ACHN (cell line): ENCODE measurements at regions not wholly inside any gene's neighbourhood (a gene's known extent, or its start where the extent isn't known, plus 50 kb on each side); places are given as distances from the start of the nearest gene placed in this dataset.

Experiments
- DNase-seq: peaks from one replicate; pipeline ENCODE4 v3.0.0-alpha.2; 2015
- in situ Hi-C: cut with HindIII; loops from 2 replicates; pipeline ENCODE4 v1.10.0; 2017; ENCODE audit warnings: low sequenced_read_pairs, low pct_ligation_motif_present, low pct_unique_long_range_greater_than_20kb

DNA sequence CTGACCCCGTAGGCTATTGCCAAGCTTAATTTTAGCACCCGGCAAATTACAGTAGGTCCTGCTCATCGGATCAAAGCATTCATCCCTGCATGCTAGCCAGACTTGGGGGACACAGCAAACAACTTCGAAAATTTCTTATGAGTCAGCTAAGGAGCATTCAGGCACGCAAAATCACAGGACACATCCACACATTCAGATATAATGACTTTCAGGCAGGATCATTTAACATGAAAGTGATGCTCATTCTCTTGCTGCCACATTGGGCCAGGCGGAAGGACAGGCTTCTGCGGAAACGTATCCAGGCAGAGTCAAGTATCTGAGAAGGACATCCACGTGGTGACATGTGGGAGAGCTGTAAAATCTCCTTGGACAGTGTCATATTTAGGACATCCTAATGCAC is 474.0 kb upstream of the NRP1 start:
- in situ Hi-C loops: no loop called here
- DNase-seq: peak; percentile 30

DNA sequence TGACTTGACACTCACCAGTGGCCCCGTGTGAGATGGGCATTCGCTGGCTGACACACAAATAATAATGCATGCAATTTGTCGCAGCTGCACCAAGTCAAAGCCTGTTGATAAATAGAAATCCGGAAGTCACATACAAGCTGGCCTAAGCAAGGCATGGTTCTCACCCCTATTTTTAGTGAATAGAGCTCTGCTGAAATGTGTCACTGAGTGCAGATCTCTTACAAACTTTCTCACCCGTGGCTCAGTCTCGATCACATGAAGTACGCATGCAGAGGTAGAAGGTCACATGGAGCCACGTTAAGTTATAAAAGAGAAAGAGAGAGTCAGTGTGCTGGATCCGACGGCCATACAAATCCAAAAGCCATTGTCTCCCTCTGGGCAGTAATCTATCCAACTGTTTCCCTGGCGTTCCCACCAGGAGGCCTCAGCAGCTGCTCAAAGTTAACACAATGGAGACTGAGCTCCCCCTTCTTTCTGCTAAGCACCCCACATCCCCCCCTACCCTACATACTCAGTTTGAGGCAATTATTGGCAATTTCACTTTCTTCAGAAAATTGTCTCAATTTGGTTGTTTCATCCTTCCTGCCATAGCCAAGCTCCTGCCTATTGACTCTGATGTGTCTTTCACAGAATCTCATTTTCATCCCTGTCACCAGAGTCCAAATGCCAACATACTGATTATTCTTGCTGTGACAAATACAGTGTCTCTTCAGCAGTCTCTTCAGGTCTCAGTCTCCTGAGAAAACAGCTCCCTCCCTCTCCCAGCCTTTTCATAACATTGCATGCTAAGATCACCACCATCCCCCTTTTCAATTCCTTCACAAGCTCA is 473.3 kb upstream of the NRP1 start:
- in situ Hi-C loops: no loop called here

DNA sequence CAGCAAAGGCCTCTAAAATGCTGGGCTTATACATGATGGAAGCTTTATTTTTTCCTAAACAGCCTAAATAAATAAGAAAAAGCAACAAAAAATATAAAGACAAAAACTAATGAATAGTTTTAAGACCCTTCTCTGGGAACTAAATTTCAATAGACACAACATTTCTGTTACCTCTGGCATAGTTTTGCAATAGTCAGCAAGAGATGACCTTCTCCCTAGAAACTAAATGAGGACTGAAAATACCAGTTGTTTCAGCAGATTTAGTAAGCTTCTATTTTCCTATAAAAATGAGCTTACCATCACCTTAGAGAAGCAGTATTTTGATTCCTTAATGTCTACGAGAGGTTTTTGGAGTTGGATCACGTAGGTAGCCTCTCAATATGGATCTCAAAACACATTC is 471.4 kb upstream of the NRP1 start:
- DNase-seq: no peak
- in situ Hi-C loops: no loop called here

More for the DNA sequence above, 473.3 kb upstream of the NRP1 start:
- DNase-seq: no peak

DNA sequence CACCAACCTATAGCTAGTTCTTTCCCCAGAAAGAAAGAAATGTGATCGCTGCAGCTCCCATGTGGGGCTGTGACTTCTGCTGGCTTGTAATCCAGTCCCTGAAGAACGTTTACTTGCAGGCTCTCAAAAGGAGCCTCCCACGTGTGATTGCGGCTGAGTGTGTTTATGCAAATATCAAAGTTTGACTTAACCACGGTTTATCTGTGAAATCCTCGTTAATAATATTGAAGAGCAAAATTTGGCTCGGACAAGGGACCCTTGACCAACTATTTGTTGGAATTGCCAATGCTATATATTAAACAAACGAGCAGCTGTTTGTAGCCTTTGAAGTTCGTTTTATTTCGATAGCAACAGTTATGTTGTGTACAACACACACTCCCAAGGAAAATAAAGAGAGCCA is 470.1 kb upstream of the NRP1 start:
- in situ Hi-C loops: no loop called here
- DNase-seq: no peak

DNA sequence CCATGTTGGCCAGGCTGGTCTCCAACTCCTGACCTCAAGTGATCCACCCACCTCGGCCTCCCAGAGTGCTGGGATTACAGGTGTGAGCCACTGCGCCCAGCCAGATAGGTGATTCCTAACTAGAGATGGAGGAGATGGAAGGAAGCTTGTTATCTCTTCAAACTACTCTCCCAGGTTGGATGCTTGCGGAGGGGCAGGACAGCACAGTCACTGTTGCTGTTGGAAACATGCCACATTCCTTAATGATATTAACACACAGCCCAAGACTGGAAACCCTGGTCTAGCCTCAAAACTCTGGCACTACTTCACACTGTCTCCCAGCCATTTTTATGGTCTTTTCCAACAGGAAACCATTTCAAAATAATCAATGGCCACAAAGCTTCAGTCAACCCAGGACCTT is 468.8 kb upstream of the NRP1 start:
- peak; percentile 79 for DNase-seq
- in situ Hi-C loops: no loop called here

DNA sequence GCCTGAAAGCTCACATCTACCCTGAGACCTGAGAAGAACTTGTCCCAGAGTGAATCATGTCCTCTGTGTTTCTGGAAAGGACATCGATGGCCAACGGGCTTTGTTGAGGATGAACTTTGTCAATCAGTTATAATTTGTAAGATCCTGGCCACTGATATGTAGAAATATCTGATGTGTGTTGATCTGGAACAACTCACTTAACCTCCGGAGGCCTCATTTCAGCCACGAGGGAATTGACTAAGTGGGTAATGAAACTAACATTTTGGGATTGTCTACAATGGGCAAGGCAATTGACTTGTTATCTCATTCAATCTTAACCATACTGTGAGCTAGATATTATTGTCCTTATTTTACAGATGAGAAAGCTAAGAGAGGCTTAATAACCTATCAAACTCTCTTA is 468.1 kb upstream of the NRP1 start:
- DNase-seq: no peak
- in situ Hi-C loops: no loop called here

DNA sequence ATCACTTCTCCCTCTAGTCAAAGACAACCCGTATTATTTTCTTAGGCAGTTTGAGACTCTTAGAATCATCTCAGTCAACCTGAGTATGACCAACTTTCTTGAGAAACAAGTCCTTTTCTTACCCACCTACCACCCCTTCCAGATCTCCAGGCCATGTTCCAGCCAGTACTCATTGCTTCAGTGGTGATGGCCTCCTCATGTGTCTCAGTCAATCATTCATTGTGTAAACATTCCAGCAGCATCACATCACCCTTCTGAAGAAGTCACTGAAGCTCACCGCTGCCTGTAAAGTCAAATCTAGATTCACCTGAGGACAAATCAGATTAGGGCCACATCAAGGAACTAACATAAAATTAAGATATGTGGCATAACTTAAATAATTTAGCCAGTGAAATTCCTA is 467.2 kb upstream of the NRP1 start:
- in situ Hi-C loops: no loop called here
- DNase-seq: peak; percentile 87

DNA sequence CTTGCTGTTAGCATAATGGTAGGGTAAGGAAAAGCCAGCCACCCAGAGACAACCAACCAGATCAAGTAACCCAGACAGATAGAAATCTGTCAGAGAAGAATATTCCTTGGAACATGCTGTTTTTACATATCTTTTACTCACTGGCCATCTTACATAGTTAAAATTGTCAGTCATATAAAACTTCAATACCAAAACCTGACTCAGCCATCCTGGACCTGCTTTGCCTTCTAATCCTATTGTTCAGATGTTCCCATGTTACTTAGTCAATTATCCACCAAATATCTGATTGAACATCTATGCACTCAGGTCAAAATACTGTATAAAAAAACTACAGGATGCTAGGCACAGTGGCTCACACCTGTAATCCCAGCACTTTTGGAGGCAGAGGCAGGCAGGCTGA is 466.5 kb upstream of the NRP1 start:
- in situ Hi-C loops: no loop called here
- DNase-seq: no peak

DNA sequence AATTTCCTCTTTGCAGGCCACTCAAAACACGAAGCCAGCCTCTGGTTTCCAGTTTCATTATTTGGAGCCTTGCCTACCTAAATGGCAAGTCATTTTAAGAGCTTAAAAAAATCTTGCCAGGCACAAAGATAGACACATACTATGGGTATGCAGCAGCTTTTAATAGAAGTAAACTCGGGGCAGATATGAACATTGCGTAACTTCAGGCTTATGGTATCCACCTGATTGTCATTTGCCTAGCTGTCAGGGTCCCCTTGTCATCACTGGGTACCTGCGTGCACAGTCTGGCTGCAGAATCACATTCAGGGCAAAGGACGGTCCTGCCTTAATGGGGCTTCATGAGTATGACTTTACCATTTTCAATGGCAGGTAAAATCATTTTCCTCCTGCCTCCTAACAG is 466.1 kb upstream of the NRP1 start:
- no peak for DNase-seq
- in situ Hi-C loops: no loop called here

DNA sequence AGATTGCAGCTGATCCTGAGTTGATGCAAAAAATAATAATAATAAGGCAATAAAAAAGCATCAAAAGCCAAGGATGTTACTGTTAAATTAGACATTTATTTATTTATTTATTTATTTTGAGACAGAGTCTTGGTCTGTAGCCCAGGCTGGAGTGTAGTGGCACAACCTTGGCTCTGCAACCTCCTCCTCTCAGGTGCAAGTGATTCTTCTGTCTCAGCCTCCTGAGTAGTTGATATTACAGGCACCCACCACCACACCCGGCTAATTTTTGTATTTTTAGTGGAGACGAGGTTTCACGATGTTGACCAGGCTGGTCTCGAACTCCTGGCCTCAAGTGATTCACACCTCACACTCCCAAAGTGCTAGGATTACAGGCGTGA is 465.5 kb upstream of the NRP1 start:
- in situ Hi-C loops: no loop called here

DNA sequence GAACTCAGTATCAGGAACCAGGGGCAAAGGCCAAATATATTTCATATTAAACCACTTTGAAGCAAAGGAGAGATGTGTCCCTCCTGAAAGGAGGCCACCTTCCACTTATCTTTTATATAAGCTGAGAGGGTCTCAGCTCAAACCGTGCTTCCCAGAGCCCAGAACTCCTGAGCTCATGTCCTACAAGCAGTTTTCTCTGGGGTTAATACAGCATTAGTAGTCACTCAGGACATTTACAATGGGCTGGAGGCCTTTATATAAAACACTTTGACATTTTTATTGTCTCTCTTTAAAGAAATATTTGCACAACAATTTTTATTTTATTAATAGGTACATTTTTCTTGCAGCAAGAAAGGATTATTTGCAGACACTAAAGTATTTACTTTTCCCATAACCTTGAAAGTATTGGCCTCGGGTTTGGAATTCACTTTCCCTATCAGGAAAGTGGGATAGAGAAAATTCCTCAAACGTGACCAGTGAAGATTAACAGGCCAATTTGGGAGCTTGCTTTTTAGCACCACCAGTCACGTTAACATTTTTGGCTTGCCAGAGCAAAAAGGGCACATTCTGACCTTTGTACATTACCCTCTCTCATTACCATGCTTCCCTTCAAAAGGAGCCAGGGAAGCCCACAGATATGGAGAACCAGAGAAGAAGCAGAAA is 464.9 kb upstream of the NRP1 start:
- in situ Hi-C loops: no loop called here
- no peak for DNase-seq

More for the DNA sequence above, 465.5 kb upstream of the NRP1 start:
- no peak for DNase-seq

DNA sequence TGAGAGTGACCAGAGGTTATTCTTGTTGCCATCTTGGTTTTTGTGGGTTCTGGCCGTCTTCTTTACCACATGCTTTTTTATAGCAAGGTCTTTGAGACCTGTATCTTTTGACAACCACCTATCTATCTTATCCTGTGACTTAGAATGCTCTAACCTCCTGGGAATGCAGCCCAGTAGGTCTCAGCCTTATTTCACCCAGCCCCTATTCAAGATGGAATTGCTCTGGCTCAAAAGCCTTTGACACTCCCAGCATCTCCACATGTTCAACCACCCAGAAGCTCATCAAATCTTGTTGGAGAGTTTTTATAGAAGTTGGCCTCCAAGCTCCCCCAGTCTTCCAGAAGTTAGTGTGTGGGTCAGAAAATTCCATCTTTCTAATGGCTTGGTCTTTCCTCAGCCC is 464.3 kb upstream of the NRP1 start:
- DNase-seq: no peak
- in situ Hi-C loops: no loop called here

DNA sequence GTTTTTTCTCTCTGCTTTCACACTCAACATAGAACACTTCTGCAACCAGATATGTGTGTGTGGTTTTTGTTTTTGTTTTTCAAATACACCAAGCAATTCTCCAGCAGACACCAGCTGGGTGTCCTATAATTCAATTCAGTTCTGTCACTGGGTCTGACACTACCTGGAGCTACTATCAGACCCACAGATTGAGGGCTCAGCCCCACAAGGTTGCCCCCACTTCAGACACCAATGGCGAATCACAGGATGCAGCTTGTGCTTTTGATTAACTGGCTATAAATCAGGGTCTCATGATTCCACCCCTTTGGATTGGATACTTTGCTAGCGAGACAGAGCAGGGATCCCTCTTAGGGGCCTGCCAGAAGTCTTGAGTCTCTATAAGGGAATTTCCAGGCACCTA is 462.2 kb upstream of the NRP1 start:
- in situ Hi-C loops: no loop called here
- no peak for DNase-seq

DNA sequence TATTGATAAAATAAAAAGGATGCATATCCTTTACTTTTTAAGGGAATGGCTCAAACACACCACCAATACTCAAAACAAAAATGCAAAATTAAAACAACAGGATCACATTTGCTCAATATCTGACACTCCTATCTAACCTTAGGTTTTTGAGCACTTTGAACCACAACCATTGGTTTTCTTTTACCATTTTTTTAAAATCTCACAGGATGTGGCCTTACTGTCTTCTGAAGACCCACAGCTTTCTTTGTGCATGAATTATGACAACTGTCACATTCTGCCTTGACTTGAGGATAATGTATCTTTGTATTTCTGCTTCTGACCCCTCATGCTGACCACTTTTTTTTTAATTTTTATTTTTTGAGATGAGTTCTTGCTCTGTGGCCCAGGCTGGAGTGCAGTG is 461.1 kb upstream of the NRP1 start:
- no peak for DNase-seq
- in situ Hi-C loops: no loop called here

DNA sequence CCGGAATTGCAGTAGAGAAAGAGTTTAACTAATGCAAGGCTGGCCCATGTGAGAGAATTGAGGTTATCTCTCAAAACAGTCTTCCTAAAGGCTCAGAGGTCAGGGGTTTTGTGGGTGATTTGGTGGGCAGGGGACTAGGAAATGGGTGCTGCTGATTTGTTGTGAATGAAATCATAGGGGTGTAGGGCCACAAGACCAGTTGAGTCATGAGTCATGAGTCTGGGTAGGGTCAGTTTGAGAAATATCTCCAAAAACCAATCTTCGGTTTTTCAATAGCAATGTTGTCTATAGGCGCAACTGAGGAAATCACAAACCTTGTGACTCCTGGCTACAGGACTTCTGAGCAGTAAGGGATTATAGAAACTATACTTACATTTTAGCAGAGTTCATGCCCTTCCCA is 460.0 kb upstream of the NRP1 start:
- in situ Hi-C loops: no loop called here
- DNase-seq: no peak

DNA sequence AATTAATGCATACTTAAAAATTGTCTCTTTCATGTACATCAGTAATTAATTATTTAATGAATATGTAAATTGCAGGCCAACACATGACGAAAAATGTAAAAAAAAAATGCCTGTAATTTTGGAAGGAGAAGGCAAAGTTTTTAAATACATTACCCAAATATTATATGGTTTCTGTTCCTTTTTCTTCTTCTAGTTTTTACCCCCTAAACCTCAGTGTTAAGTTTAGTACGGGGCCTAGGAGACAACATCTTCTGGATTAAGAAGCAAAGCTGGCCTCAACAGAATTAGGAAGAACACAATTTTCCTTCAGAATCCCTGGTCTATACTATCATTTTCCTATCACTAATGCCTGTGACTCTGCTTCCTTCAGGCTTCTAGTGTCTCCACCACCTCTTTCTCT is 459.3 kb upstream of the NRP1 start:
- in situ Hi-C loops: no loop called here
- no peak for DNase-seq

DNA sequence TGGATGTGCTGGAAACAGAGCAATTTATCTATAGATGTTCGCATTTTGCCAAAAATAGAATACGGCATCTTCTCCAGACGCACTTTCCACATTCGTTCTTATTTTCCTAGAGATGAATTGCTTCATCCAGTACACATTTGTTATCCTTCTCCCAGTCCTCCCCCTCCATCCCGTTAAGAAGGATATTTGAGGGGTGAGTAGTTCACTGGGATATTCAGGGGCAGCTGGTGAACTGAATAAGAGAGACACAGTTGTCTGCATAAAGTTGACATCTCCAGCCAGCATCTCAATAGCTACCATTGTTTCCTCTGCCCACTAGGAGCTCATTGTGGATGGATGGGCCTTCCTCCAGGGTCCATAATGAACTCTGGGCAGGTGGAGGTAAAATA is 456.8 kb upstream of the NRP1 start:
- in situ Hi-C loops: no loop called here
- DNase-seq: no peak

DNA sequence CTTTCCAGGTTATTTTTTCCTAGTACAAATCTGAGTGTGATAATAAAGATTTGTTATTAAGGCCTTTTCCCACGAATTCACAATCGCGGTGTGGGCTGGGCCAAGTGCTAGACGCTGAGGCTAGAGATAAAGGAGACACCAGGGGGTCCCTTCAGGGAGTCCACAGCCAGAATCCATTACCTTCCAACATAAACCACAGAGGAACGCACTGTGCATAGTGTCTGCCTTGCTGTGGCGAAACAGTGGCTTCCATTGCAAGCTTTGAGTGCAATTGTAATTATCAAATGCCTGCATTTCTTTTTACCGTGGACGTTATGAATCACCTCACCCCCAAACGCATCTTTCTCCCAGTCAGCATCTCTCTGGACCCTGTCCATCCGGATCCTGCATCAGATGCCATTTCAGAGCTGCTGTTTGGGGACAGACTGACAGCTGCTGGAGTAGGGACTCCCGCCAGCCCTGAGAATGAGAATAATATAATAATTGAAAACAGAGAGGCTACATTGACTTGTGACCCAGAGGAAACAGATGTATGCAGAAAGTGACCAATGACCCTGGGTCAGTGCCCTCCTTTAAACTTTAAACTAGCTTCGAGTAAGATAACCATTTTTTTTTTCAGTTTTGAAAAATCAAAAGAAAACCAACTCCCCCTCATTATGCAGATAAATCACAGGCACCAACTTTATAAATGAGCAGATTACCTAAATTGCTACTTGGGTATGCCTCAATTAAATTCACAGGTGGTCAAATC is 456.2 kb upstream of the NRP1 start:
- in situ Hi-C loops: no loop called here
- no peak for DNase-seq

DNA sequence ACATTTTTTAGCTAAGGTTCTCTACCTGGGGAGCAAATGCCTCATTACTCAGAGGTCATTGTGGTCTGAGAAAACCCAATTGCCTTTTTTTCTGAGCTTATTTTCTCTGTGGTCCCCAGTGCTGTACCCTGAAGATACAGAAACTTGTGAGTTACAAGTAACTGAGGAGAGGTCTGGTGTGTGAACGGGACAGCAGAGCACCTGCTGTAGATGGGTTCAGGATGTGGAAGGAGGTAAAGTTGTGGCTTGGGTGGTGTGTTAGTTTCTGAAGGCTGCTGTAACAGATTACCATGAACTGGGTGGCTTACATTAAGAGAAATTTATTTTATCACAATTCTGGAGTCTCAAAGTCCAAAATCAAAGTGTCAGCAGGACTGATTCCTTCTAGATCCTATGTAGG is 449.1 kb upstream of the NRP1 start:
- no peak for DNase-seq
- in situ Hi-C loops: no loop called here

DNA sequence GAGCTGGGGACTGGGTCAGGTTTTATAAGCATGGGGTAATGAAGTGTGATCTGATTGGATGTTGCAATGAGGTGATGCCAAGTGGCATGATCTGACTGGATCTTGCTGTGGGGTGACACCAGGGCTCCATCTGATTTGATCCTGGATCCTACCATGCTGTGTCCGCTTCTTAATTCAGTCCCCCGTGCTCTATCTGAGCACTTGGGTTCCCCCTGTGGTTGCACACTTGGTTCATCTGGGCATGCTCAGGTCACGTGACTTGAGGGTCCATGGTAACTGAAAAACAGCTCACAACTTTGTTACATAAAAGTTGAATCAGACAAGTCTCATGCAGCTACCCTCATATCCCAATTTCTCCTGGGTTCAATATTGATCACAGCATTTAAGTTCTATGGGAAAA is 448.6 kb upstream of the NRP1 start:
- in situ Hi-C loops: no loop called here
- no peak for DNase-seq
